H1 (cell line): ENCODE measurements at regions not wholly inside any gene's neighbourhood (a gene's known extent, or its start where the extent isn't known, plus 50 kb on each side); places are given as distances from the start of the nearest gene placed in this dataset.
A peak's percentile ranks its signal among the peaks of the same experiment; 100 is the strongest.

Experiments
- CHD2 ChIP-seq: IDR thresholded peaks from 2 replicates; pipeline ENCODE4 v1.6.1; 2012; ENCODE audit warnings: low read length, improper control_type of control experiment
- CTBP2 ChIP-seq: IDR thresholded peaks from 2 replicates; pipeline ENCODE4 v1.7.0; 2011; ENCODE audit warnings: borderline replicate concordance, mild to moderate bottlenecking, moderate library complexity, mixed read lengths, low read length; ENCODE audit not compliant: insufficient read depth, insufficient read length
- CTCF ChIP-seq, 3 experiments: IDR thresholded peaks; 1 replicate in 2 of 3; 2 replicates in 1 of 3; pipeline versions ENCODE4 v1.5.1 to v1.6.1; 2011; ENCODE audit warnings: low read length in 3 of 3, mild to moderate bottlenecking in 3 of 3, inconsistent platforms in 2 of 3, low read depth in 1 of 3, moderate library complexity in 1 of 3; ENCODE audit not compliant: insufficient read depth in 1 of 3; ENCODE audit errors: control extremely low read depth in 1 of 3
- EGR1 ChIP-seq: IDR thresholded peaks from 2 replicates; pipeline ENCODE4 v1.6.1; 2011; ENCODE audit warnings: low read depth, low read length, borderline replicate concordance
- HDAC2 ChIP-seq, 2 experiments: fragments of 300-600 bp in 1 of 2; sonication (generic) in 1 of 2; IDR thresholded peaks; 2 replicates each; pipeline ENCODE4 v1.6.1; 2011 to 2012; ENCODE audit warnings: low read depth in 2 of 2, low read length in 2 of 2, mild to moderate bottlenecking in 2 of 2, moderate library complexity in 2 of 2, borderline replicate concordance in 1 of 2, inconsistent platforms in 1 of 2
- JUND ChIP-seq: IDR thresholded peaks from 2 replicates; pipeline ENCODE4 v1.6.1; 2011; ENCODE audit warnings: mild to moderate bottlenecking, improper control_type of control experiment, low read length
- POLR2A ChIP-seq, 2 experiments: IDR thresholded peaks; 1 replicate in 1 of 2; 2 replicates in 1 of 2; pipeline ENCODE4 v1.6.1; 2011; ENCODE audit warnings: low read depth in 2 of 2, low read length in 2 of 2, mild to moderate bottlenecking in 2 of 2; ENCODE audit errors: control extremely low read depth in 1 of 2
- SIX5 ChIP-seq: IDR thresholded peaks from 2 replicates; pipeline ENCODE4 v1.6.1; 2011; ENCODE audit warnings: mild to moderate bottlenecking, low read depth, low read length
- TAF1 ChIP-seq: IDR thresholded peaks from 2 replicates; pipeline ENCODE4 v1.6.1; 2011; ENCODE audit warnings: mild to moderate bottlenecking, low read depth, low read length
- YY1 ChIP-seq: IDR thresholded peaks from 2 replicates; pipeline ENCODE4 v1.6.1; 2011; ENCODE audit warnings: low read depth, mild to moderate bottlenecking, low read length

GRCh38 chr18:73245345-73245744 is 377.6 kb upstream of the NETO1 start:
- no peak for TF ChIP-seq CTBP2
- TF ChIP-seq POLR2A (IDR thresholded peaks at IDR 0.05; ENCODE audit: control extremely low read depth in 1 of 2, low read depth in 2 of 2, low read length in 2 of 2) = no peak
- TF ChIP-seq TAF1 = no peak
- no peak for TF ChIP-seq CTCF (IDR thresholded peaks at IDR 0.05; ENCODE audit: control extremely low read depth in 1 of 3, insufficient read depth in 1 of 3, low read depth in 1 of 3, low read length in 3 of 3)
- TF ChIP-seq JUND = peak; percentile 75
- no peak for TF ChIP-seq HDAC2 (IDR thresholded peaks at IDR 0.05; ENCODE audit: borderline replicate concordance in 1 of 2, low read depth in 2 of 2, low read length in 2 of 2)
- no peak for TF ChIP-seq YY1
- no peak for TF ChIP-seq CHD2
- TF ChIP-seq EGR1 = no peak
- no peak for TF ChIP-seq SIX5
